GM12878 (cell line): ENCODE measurements at regions not wholly inside any gene's neighbourhood (a gene's known extent, or its start where the extent isn't known, plus 50 kb on each side); places are given as distances from the start of the nearest gene placed in this dataset.

Source experiments
- ATAC-seq: fragments of 200-7000 bp; cut with Tn5 transposase; 3 replicates; pipeline ENCODE4 v1.9.1; 2020; ENCODE audit warnings: mild to moderate bottlenecking, moderate library complexity
- BruUV-seq: library from RNA; stranded (reverse); fragments of 400-500 nt; replicated peaks from 2 replicates; lab custom pipeline; 2021; lab: Mats Ljungman, UMichigan
- CTCF ChIA-PET: fragments of 300-600 bp; sonication (Branson Sonifier 250); formaldehyde crosslinking; extraction: SDS; loops from one replicate; lab custom pipeline; 2021; ENCODE audit warnings: inconsistent platforms; lab: Yijun Ruan, JAX
- POLR2A ChIA-PET: fragments of 350-600 bp; formaldehyde crosslinking; extraction: SDS; loops from one replicate; lab custom pipeline; 2021; ENCODE audit warnings: inconsistent platforms; lab: Charles Lee
- RAD21 ChIA-PET: fragments of 300-600 bp; sonication (Branson Sonifier 250); formaldehyde crosslinking; loops from one replicate; lab custom pipeline; 2023; ENCODE audit warnings: antibody characterized with exemption; ENCODE audit not compliant: unreplicated experiment; lab: Charles Lee
- SMC1A ChIA-PET: fragments of 300-600 bp; sonication (Branson Sonifier 250); formaldehyde crosslinking; loops from one replicate; lab custom pipeline; 2023; ENCODE audit not compliant: unreplicated experiment, uncharacterized antibody; lab: Charles Lee
- DNase-seq: peaks from one replicate; pipeline ENCODE4 v3.0.0-alpha.2; 2011; ENCODE audit warnings: low read depth, low spot score
- FAIRE-seq: peaks from 3 replicates; lab custom pipeline; 2011; peaks lifted over from hg19 to GRCh38; lab: Jason Lieb, UNC
- H2AFZ ChIP-seq: 2 replicates; pipeline ENCODE4 v1.6.0; 2011; ENCODE audit warnings: low read depth, low read length, control low read depth; ENCODE audit not compliant: control insufficient read depth
- H3K27ac ChIP-seq: 2 replicates; pipeline ENCODE4 v1.5.1; 2011; ENCODE audit warnings: control low read depth; ENCODE audit not compliant: control insufficient read depth, insufficient read depth
- H3K27me3 ChIP-seq, 2 experiments: replicated peaks in 1 of 2; 2 replicates each; pipeline versions ENCODE4 v1.6.0 to v1.6.1; 2011; ENCODE audit warnings: low read length in 1 of 2; ENCODE audit not compliant: control insufficient read depth in 2 of 2, insufficient read depth in 2 of 2
- H3K36me3 ChIP-seq, 2 experiments: 2 replicates each; pipeline ENCODE4 v1.5.1; 2011; ENCODE audit warnings: low read length in 1 of 2; ENCODE audit not compliant: control insufficient read depth in 2 of 2, insufficient read depth in 2 of 2
- H3K4me1 ChIP-seq: 2 replicates; pipeline ENCODE4 v1.6.1; 2011; ENCODE audit warnings: mild to moderate bottlenecking, low read length, moderate library complexity, mixed read lengths; ENCODE audit not compliant: control insufficient read depth, insufficient read depth
- H3K4me2 ChIP-seq: 2 replicates; pipeline ENCODE4 v1.6.0; 2011; ENCODE audit warnings: control low read depth; ENCODE audit not compliant: control insufficient read depth, insufficient read depth
- H3K4me3 ChIP-seq: fragments of 200-600 bp; sonication (generic); 2 replicates; pipeline ENCODE4 v1.5.1; 2016
- H3K79me2 ChIP-seq: 2 replicates; pipeline ENCODE4 v1.6.0; 2011; ENCODE audit warnings: low read length; ENCODE audit not compliant: control insufficient read depth, insufficient read depth
- H3K9ac ChIP-seq: 2 replicates; pipeline ENCODE4 v1.8.0; 2011; ENCODE audit warnings: low read length, control low read depth, mixed read lengths; ENCODE audit not compliant: control insufficient read depth, insufficient read depth
- H3K9me3 ChIP-seq: replicated peaks from 3 replicates; pipeline ENCODE4 v1.5.1; 2011; ENCODE audit warnings: mild to moderate bottlenecking, low read length; ENCODE audit not compliant: control insufficient read depth, insufficient read depth
- H4K20me1 ChIP-seq: 2 replicates; pipeline ENCODE4 v1.6.0; 2011; ENCODE audit not compliant: control insufficient read depth, insufficient read depth
- ATF7 ChIP-seq: fragments of 450-650 bp; IDR thresholded peaks from 2 replicates; pipeline ENCODE4 v1.6.1; 2016; ENCODE audit warnings: low read depth, mild to moderate bottlenecking
- CREB1 ChIP-seq: IDR thresholded peaks from 2 replicates; pipeline ENCODE4 v1.6.1; 2012; ENCODE audit warnings: low read depth, mild to moderate bottlenecking, inconsistent platforms
- IRF3 ChIP-seq: fragments of 450-650 bp; IDR thresholded peaks from 2 replicates; pipeline ENCODE4 v1.6.1; 2014; ENCODE audit warnings: mild to moderate bottlenecking
- KAT2A ChIP-seq: conservative IDR thresholded peaks from 2 replicates; pipeline ENCODE4 v1.6.1; 2011; ENCODE audit warnings: low read depth, low read length; ENCODE audit not compliant: control insufficient read depth
- LARP7 ChIP-seq: fragments of 450-650 bp; IDR thresholded peaks from 2 replicates; pipeline ENCODE4 v1.6.1; 2017; ENCODE audit warnings: mild to moderate bottlenecking
- MEF2A ChIP-seq: IDR thresholded peaks from 2 replicates; pipeline ENCODE4 v1.6.1; 2011; ENCODE audit warnings: low read depth, mild to moderate bottlenecking, low read length, moderate library complexity; ENCODE audit not compliant: insufficient read depth
- NFIC ChIP-seq: IDR thresholded peaks from 2 replicates; pipeline ENCODE4 v1.6.1; 2012; ENCODE audit warnings: low read depth, mild to moderate bottlenecking, inconsistent platforms, low read length, moderate library complexity
- NR2C2 ChIP-seq: IDR thresholded peaks from 2 replicates; pipeline ENCODE4 v1.6.1; 2011; ENCODE audit warnings: borderline replicate concordance, low read depth; ENCODE audit not compliant: control insufficient read depth, insufficient read length
- NRF1 ChIP-seq: conservative IDR thresholded peaks from 2 replicates; pipeline ENCODE4 v1.6.1; 2011; ENCODE audit warnings: mild to moderate bottlenecking, low read depth, low read length, improper control_type of control experiment
- POLR2A ChIP-seq: IDR thresholded peaks from 2 replicates; pipeline ENCODE4 v1.6.1; 2011; ENCODE audit warnings: low read depth, mild to moderate bottlenecking, low read length
- PRDM15 ChIP-seq: fragments of 450-650 bp; formaldehyde crosslinking; IDR thresholded peaks from 2 replicates; pipeline ENCODE4 v1.4.0; 2020; ENCODE audit warnings: mild to moderate bottlenecking, moderate library complexity
- RB1 ChIP-seq: fragments of 450-650 bp; formaldehyde crosslinking; IDR thresholded peaks from 2 replicates; pipeline ENCODE4 v1.6.1; 2017; ENCODE audit warnings: mild to moderate bottlenecking, borderline replicate concordance
- RBBP5 ChIP-seq: fragments of 200-600 bp; sonication (generic); conservative IDR thresholded peaks from 2 replicates; pipeline ENCODE4 v1.6.1; 2016
- STAT1 ChIP-seq: fragments of 450-650 bp; conservative IDR thresholded peaks from 2 replicates; pipeline ENCODE4 v1.6.1; 2014; ENCODE audit warnings: antibody characterized with exemption, mild to moderate bottlenecking
- TARDBP ChIP-seq: IDR thresholded peaks from 2 replicates; pipeline ENCODE4 v1.6.1; 2016; ENCODE audit warnings: borderline replicate concordance
- TBL1XR1 ChIP-seq: IDR thresholded peaks from 2 replicates; pipeline ENCODE4 v1.6.1; 2012; ENCODE audit warnings: low read depth, low read length, improper control_type of control experiment
- WRNIP1 ChIP-seq: IDR thresholded peaks from 2 replicates; pipeline ENCODE4 v1.6.1; 2011; ENCODE audit warnings: low read depth, low read length, improper control_type of control experiment, borderline replicate concordance
- YY1 ChIP-seq: IDR thresholded peaks from 2 replicates; pipeline ENCODE4 v1.6.1; 2011; ENCODE audit warnings: low read depth, mild to moderate bottlenecking, low read length
- WGBS: methylation state at CpG from one replicate; pipeline ENCODE4 v1.1.6; 2016; ENCODE audit warnings: low lambda C conversion rate; ENCODE audit not compliant: insufficient replicate concordance, insufficient coverage; ENCODE audit errors: missing lambda C conversion rate; 5-methylcytosine and 5-hydroxymethylcytosine counted together
- in situ Hi-C: fragments of 300-500 bp; cut with MboI; formaldehyde crosslinking; loops from 9 replicates; pipeline ENCODE4 v1.14.3; 2018; ENCODE audit warnings: mixed read lengths
- intact Hi-C: fragments of 100-400 bp; cut with micrococcal nuclease; formaldehyde crosslinking; loops from one replicate; pipeline ENCODE4 v1.14.2; 2022; ENCODE audit not compliant: unreplicated experiment

- ChIA-PET SMC1A (interaction anchor here (0.6 kb wide), 1 partner anchor 9 kb away, joined by 3 read pairs; no protein-coding TSS in a partner anchor), RAD21 (no interaction called here), CTCF (no interaction called here), POLR2A (no interaction called here)
- Histone ChIP-seq H3K36me3 (no peaks in the 10 kb centered on the region), H3K4me1 (no peaks in the 10 kb centered on the region), H3K27me3 (peaks cover 2 to 11% of the 10 kb centered on the region in 2 experiments), H4K20me1 (no peaks in the 10 kb centered on the region; the same call in 1 of the 2 replicates), H3K4me2 (no peak overlapping the region), H3K9ac (no peak overlapping the region), H3K4me3 (no peak overlapping the region), H3K27ac (no peak overlapping the region), H3K79me2 (no peaks in the 10 kb centered on the region), H2AFZ (no peak overlapping the region), H3K9me3 (no peaks in the 10 kb centered on the region)
- ATAC-seq = no peak
- no TSS peak for BruUV-seq
- 48% methylated on average over 10 of the region's 10 CpGs for WGBS
- intact Hi-C loops (no loop called here), in situ Hi-C loops (no loop called here)
- no peak for DNase-seq
- no peak for FAIRE-seq
- TF ChIP-seq TARDBP = no peak
- no peak for TF ChIP-seq PRDM15 (CRISPR knock-in tag)
- TF ChIP-seq KAT2A = no peak
- no peak for TF ChIP-seq RB1
- TF ChIP-seq RBBP5 = no peak
- no peak for TF ChIP-seq NRF1
- no peak for TF ChIP-seq MEF2A
- no peak for TF ChIP-seq STAT1
- no peak for TF ChIP-seq LARP7
- TF ChIP-seq TBL1XR1 = no peak
- no peak for TF ChIP-seq IRF3
- no peak for TF ChIP-seq NFIC
- TF ChIP-seq NR2C2 = no peak
- TF ChIP-seq ATF7 = no peak
- no peak for TF ChIP-seq WRNIP1
- TF ChIP-seq YY1 = no peak
- TF ChIP-seq POLR2A = no peak
- no peak for TF ChIP-seq CREB1
Observed at GRCh38 chr18:11388755-11389680, 220.4 kb upstream of the SLC35G4 start.
